ENCODE measurements at regions not wholly inside any gene's neighbourhood (a gene's known extent, or its start where the extent isn't known, plus 50 kb on each side); places are given as distances from the start of the nearest gene placed in this dataset.

- TF ChIP-seq CTCF (IDR thresholded peaks at IDR 0.05; ENCODE audit: insufficient read depth, low read depth, low read length) = no peak
- no peak for TF ChIP-seq EZH2 (IDR thresholded peaks at IDR 0.05; ENCODE audit: insufficient read depth, low read length)
Measured at GRCh38 chr4:41799126-41799525, 50.6 kb upstream of the PHOX2B start.

Data from astrocyte (in vitro differentiated cells and primary cell).